ENCODE measurements at regions not wholly inside any gene's neighbourhood (a gene's known extent, or its start where the extent isn't known, plus 50 kb on each side); places are given as distances from the start of the nearest gene placed in this dataset.

- Histone ChIP-seq H3K27ac (no peak overlapping the region), H3K27me3 (no peaks in the 10 kb centered on the region), H3K4me3 (no peak overlapping the region), H3K4me1 (no peaks in the 10 kb centered on the region), H3K9me3 (no peaks in the 10 kb centered on the region), H3K36me3 (no peaks in the 10 kb centered on the region)
- WGBS, 2 donors: 85 to 89% methylated on average over 3 of the region's 3 CpGs
- DNase-seq: no peak
- ATAC-seq (ENCODE audit: low FRiP score in 2 of 2): no peak
- TF ChIP-seq POLR2AphosphoS5 (IDR thresholded peaks at IDR 0.05): no peak
- TF ChIP-seq, protein P1, sequence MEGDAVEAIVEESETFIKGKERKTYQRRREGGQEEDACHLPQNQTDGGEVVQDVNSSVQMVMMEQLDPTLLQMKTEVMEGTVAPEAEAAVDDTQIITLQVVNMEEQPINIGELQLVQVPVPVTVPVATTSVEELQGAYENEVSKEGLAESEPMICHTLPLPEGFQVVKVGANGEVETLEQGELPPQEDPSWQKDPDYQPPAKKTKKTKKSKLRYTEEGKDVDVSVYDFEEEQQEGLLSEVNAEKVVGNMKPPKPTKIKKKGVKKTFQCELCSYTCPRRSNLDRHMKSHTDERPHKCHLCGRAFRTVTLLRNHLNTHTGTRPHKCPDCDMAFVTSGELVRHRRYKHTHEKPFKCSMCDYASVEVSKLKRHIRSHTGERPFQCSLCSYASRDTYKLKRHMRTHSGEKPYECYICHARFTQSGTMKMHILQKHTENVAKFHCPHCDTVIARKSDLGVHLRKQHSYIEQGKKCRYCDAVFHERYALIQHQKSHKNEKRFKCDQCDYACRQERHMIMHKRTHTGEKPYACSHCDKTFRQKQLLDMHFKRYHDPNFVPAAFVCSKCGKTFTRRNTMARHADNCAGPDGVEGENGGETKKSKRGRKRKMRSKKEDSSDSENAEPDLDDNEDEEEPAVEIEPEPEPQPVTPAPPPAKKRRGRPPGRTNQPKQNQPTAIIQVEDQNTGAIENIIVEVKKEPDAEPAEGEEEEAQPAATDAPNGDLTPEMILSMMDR (IDR thresholded peaks at IDR 0.05): no peak
- TF ChIP-seq EP300 (IDR thresholded peaks at IDR 0.05): no peak
- TF ChIP-seq POLR2A (IDR thresholded peaks at IDR 0.05): no peak
These were observed 466.4 kb upstream of the IL12A start for GRCh38 chr3:159522276-159522675.

GRCh38 chr3:159528251-159528895 lies 460.3 kb upstream of the IL12A start:
- no peak for ATAC-seq (ENCODE audit: low FRiP score in 2 of 2)

GRCh38 chr3:159532577-159532976 lies 456.1 kb upstream of the IL12A start:
- H3K4me1 ChIP-seq: no peaks in the 10 kb centered on the region
- no peak overlapping the region for H3K27ac ChIP-seq
- no peaks in the 10 kb centered on the region for H3K9me3 ChIP-seq
- no peak for TF ChIP-seq EP300 (IDR thresholded peaks at IDR 0.05)
- TF ChIP-seq, protein P1 (IDR thresholded peaks at IDR 0.05): no peak
- TF ChIP-seq POLR2A (IDR thresholded peaks at IDR 0.05): no peak
- TF ChIP-seq POLR2AphosphoS5 (IDR thresholded peaks at IDR 0.05): no peak
- H3K4me3 ChIP-seq: no peak overlapping the region
- H3K27me3 ChIP-seq: no peaks in the 10 kb centered on the region
- no peaks in the 10 kb centered on the region for H3K36me3 ChIP-seq
- ATAC-seq (ENCODE audit: low FRiP score in 2 of 2) (no peak), DNase-seq (no peak)

More at GRCh38 chr3:159528251-159528895, 460.3 kb upstream of the IL12A start:
- no peak overlapping the region for H3K27ac ChIP-seq
- no peak overlapping the region for H3K4me3 ChIP-seq
- H3K36me3 ChIP-seq: no peaks in the 10 kb centered on the region
- no peaks in the 10 kb centered on the region for H3K4me1 ChIP-seq
- H3K9me3 ChIP-seq: no peaks in the 10 kb centered on the region
- no peak for DNase-seq
- 75 to 85% methylated on average over 9 of the region's 9 CpGs for WGBS, 2 donors
- H3K27me3 ChIP-seq: no peaks in the 10 kb centered on the region
- no peak for TF ChIP-seq POLR2A (IDR thresholded peaks at IDR 0.05)
- TF ChIP-seq EP300 (IDR thresholded peaks at IDR 0.05): no peak
- TF ChIP-seq, protein P1 (IDR thresholded peaks at IDR 0.05): no peak
- TF ChIP-seq POLR2AphosphoS5 (IDR thresholded peaks at IDR 0.05): no peak

GRCh38 chr3:159534496-159534895 lies 454.1 kb upstream of the IL12A start:
- Histone ChIP-seq H3K4me1 (no peaks in the 10 kb centered on the region), H3K9me3 (no peaks in the 10 kb centered on the region), H3K4me3 (no peak overlapping the region), H3K27me3 (no peaks in the 10 kb centered on the region), H3K36me3 (no peaks in the 10 kb centered on the region), H3K27ac (no peak overlapping the region)
- DNase-seq (no peak), ATAC-seq (ENCODE audit: low FRiP score in 2 of 2) (no peak)
- 59 to 70% methylated on average over 3 of the region's 3 CpGs for WGBS, 2 donors
- TF ChIP-seq, protein P1 (IDR thresholded peaks at IDR 0.05): no peak
- TF ChIP-seq EP300 (IDR thresholded peaks at IDR 0.05) (no peak), POLR2AphosphoS5 (IDR thresholded peaks at IDR 0.05) (no peak), POLR2A (IDR thresholded peaks at IDR 0.05) (no peak)

- H3K36me3 ChIP-seq: no peaks in the 10 kb centered on the region
- WGBS, 2 donors: 93 to 94% methylated on average over 1 of the region's 1 CpG
These were observed 451.8 kb upstream of the IL12A start for GRCh38 chr3:159536876-159537275.

More at GRCh38 chr3:159536876-159537275, 451.8 kb upstream of the IL12A start:
- TF ChIP-seq, protein P1 (IDR thresholded peaks at IDR 0.05): no peak
- TF ChIP-seq POLR2AphosphoS5 (IDR thresholded peaks at IDR 0.05) (no peak), EP300 (IDR thresholded peaks at IDR 0.05) (no peak), POLR2A (IDR thresholded peaks at IDR 0.05) (no peak)
- Histone ChIP-seq H3K27me3 (no peaks in the 10 kb centered on the region), H3K4me3 (no peak overlapping the region), H3K9me3 (no peaks in the 10 kb centered on the region), H3K27ac (no peak overlapping the region), H3K4me1 (no peaks in the 10 kb centered on the region)
- DNase-seq (no peak), ATAC-seq (ENCODE audit: low FRiP score in 2 of 2) (no peak)
